ENCODE measurements at regions not wholly inside any gene's neighbourhood (a gene's known extent, or its start where the extent isn't known, plus 50 kb on each side); places are given as distances from the start of the nearest gene placed in this dataset.

GRCh38 chr3:20462226-20462625, 276.2 kb upstream of the SGO1 start:
- Histone ChIP-seq H2BK12ac (ENCODE audit: low read depth, low read length) (no peak overlapping the region), H3K79me2 (ENCODE audit: control insufficient read depth in 1 of 2, insufficient read depth in 2 of 2, low read length in 2 of 2) (no peaks in the 10 kb centered on the region), H2AFZ (ENCODE audit: low read length) (peak overlapping the region; percentile 79; the same call in 1 of the 2 replicates), H3K27ac (ENCODE audit: low read depth, low read length) (no peak overlapping the region), H3K36me3 (ENCODE audit: control insufficient read depth in 2 of 4, insufficient read depth in 4 of 4, low read length in 3 of 4) (no peaks in the 10 kb centered on the region; a peak in 1 of 8 replicates), H4K20me1 (replicated peaks in 1 of 2; ENCODE audit: control insufficient read depth in 1 of 2, insufficient read depth in 2 of 2, low read length in 2 of 2) (no peaks in the 10 kb centered on the region), H2BK20ac (ENCODE audit: low read length) (no peak overlapping the region), H2BK5ac (ENCODE audit: low read depth, low read length) (no peak overlapping the region), H3K14ac (ENCODE audit: insufficient read length) (no peak overlapping the region), H3K9ac (replicated peaks in 1 of 4; ENCODE audit: extremely low read depth in 1 of 4, low read depth in 3 of 4, low read length in 3 of 4) (no peak overlapping the region), H4K8ac (ENCODE audit: extremely low read depth, insufficient read depth, low read length) (no peak overlapping the region), H3K9me3 (ENCODE audit: insufficient read depth in 2 of 2, low read depth in 1 of 2, low read length in 1 of 2) (peaks cover 8 to 11% of the 10 kb centered on the region in 2 experiments; a peak in 3 of 4 replicates), H3K4me2 (ENCODE audit: insufficient read depth in 1 of 2, low read depth in 2 of 2, low read length in 2 of 2) (0 out of 4 replicates have a peak overlapping the region, but pooled peaks of 1 of the 2 experiments have one; percentile 1), H4K5ac (ENCODE audit: insufficient read length, low read depth, low read length) (no peak overlapping the region), H3K4me1 (replicated peaks in 1 of 4; ENCODE audit: control insufficient read depth in 3 of 4, insufficient read depth in 4 of 4, low read length in 3 of 4) (no peaks in the 10 kb centered on the region), H3K23ac (ENCODE audit: insufficient read length) (no peak overlapping the region), H3K27me3 (replicated peaks in 1 of 4; ENCODE audit: control insufficient read depth in 3 of 4, extremely low read depth in 1 of 4, insufficient read depth in 3 of 4, low read length in 3 of 4) (no peaks in the 10 kb centered on the region), H4K91ac (replicated peaks; ENCODE audit: insufficient read length, low read length) (no peak overlapping the region), H3K4ac (replicated peaks; ENCODE audit: insufficient read length, low read depth, low read length) (no peak overlapping the region), H3K23me2 (ENCODE audit: low read depth, low read length) (no peaks in the 10 kb centered on the region; the same call in 1 of the 2 replicates), H3K56ac (replicated peaks; ENCODE audit: insufficient read length, low read depth, low read length) (no peak overlapping the region), H2BK15ac (ENCODE audit: low read length) (no peak overlapping the region), H2BK120ac (replicated peaks; ENCODE audit: low read depth, low read length) (no peak overlapping the region), H2AK5ac (ENCODE audit: low read depth, low read length) (no peak overlapping the region), H3K4me3 (ENCODE audit: extremely low read depth in 1 of 4, insufficient read depth in 2 of 4, low read depth in 3 of 4, low read length in 4 of 4) (no peak overlapping the region), H3K18ac (ENCODE audit: extremely low read depth, low read length) (no peak overlapping the region), H3K79me1 (ENCODE audit: low read depth, low read length) (no peaks in the 10 kb centered on the region)
- FAIRE-seq = no peak
- WGBS, 2 experiments (ENCODE audit: extremely low coverage in 1 of 2, insufficient coverage in 1 of 2, insufficient read length in 1 of 2, insufficient replicate concordance in 2 of 2, low coverage in 1 of 2, low lambda C conversion rate in 2 of 2, missing lambda C conversion rate in 1 of 2) = 88% methylated on average over 1 of the region's 1 CpG; no CpG with 5 or more reads in 1 of the 2 experiments
- ChIA-PET CTCF (ENCODE audit: partially characterized antibody) (no interaction called here), POLR2A (ENCODE audit: partially characterized antibody) (no interaction called here)
- no peak for DNase-seq (ENCODE audit: low read depth in 1 of 2, low spot score in 2 of 2)
- no peak for TF ChIP-seq CEBPB (IDR thresholded peaks at IDR 0.05; ENCODE audit: low read depth, low read length)
- TF ChIP-seq TAF1 (IDR thresholded peaks at IDR 0.05; ENCODE audit: low read depth, low read length) = no peak
- no peak for TF ChIP-seq TEAD4 (IDR thresholded peaks at IDR 0.05; ENCODE audit: low read depth, low read length)
- TF ChIP-seq FOSL1 (IDR thresholded peaks at IDR 0.05; ENCODE audit: insufficient read depth, low read depth, low read length) = no peak
- TF ChIP-seq SAP30 (IDR thresholded peaks at IDR 0.05; ENCODE audit: insufficient read depth, insufficient replicate concordance, low read length) = no peak
- TF ChIP-seq MAX (IDR thresholded peaks at IDR 0.05) = no peak
- TF ChIP-seq NRF1 (IDR thresholded peaks at IDR 0.05; ENCODE audit: low read depth, low read length) = no peak
- TF ChIP-seq SIRT6 (IDR thresholded peaks at IDR 0.05; ENCODE audit: low read length) = no peak
- no peak for TF ChIP-seq SP2 (IDR thresholded peaks at IDR 0.05; ENCODE audit: low read length)
- TF ChIP-seq TAF7 (optimal IDR thresholded peaks at IDR 0.05; ENCODE audit: borderline replicate concordance, low read depth, low read length) = no peak
- TF ChIP-seq SIN3A (conservative IDR thresholded peaks at IDR 0.05 in 1 of 2, IDR thresholded peaks at IDR 0.05 in 1 of 2; ENCODE audit: low read depth in 1 of 2, low read length in 2 of 2) = no peak
- TF ChIP-seq KDM5A (IDR thresholded peaks at IDR 0.05; ENCODE audit: low read length) = no peak
- TF ChIP-seq SP4 (IDR thresholded peaks at IDR 0.05; ENCODE audit: low read length) = no peak
- no peak for TF ChIP-seq POLR2A (IDR thresholded peaks at IDR 0.05; ENCODE audit: control extremely low read depth in 1 of 2, low read depth in 2 of 2, low read length in 2 of 2)
- TF ChIP-seq TBP (IDR thresholded peaks at IDR 0.05; ENCODE audit: low read depth, low read length) = no peak
- TF ChIP-seq CHD2 (IDR thresholded peaks at IDR 0.05; ENCODE audit: low read length) = no peak
